Erythroblast (primary cell): ENCODE measurements at regions not wholly inside any gene's neighbourhood (a gene's known extent, or its start where the extent isn't known, plus 50 kb on each side); places are given as distances from the start of the nearest gene placed in this dataset.

ENCODE experiments used
- DNase-seq, 2 experiments: peaks; one replicate each; lab custom pipeline; 2025; lab: John Stamatoyannopoulos, UW
- GATA1 ChIP-seq: IDR thresholded peaks from 2 replicates; pipeline ENCODE4 v1.6.1; 2011; ENCODE audit warnings: low read depth, mild to moderate bottlenecking, control low read depth, low read length, moderate library complexity
- POLR2A ChIP-seq: IDR thresholded peaks from 2 replicates; pipeline ENCODE4 v1.6.1; 2011; ENCODE audit warnings: mild to moderate bottlenecking, low read length

GRCh38 chr21:23690316-23690715 is 1917.0 kb downstream of the MRPL39 start:
- DNase-seq, result no peak
- TF ChIP-seq GATA1, result no peak
- TF ChIP-seq POLR2A, result no peak

DNA sequence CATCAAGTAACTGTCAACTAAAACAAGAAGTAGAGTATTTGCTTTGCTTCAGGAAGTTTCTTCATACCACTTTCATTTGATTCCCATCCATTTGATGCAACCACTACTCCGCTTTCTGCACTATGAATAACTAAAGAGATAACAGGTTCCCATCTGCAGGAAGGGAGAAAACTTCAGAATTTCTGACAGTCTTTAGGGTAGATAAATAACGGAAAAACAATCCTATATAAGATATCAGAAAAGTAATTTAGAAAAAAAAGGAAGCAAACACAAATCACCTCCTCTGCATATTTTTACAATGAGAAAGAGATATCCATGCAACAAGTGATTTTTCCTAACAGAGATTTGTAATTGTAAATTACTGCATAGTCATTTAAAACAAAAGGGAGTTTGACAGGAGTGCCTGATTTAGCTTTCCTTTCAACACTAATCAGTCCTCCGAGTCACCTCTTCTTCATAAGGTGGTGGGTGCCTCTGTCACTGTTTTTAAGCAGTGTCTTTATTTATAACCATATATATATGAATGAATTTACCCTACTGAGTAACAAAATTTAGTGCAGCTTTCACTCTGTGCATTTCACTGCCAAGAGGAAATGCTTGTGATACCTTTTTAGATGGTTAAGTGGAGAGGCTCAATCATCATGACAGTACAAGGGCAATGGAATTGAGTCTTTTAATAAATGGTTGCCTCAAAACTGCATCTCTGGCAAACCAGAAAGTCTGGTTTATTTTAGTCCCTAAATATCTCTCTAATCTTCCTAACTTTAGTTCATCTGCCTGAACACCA is 1920.4 kb downstream of the MRPL39 start:
- TF ChIP-seq POLR2A (no peak), GATA1 (no peak)

DNA sequence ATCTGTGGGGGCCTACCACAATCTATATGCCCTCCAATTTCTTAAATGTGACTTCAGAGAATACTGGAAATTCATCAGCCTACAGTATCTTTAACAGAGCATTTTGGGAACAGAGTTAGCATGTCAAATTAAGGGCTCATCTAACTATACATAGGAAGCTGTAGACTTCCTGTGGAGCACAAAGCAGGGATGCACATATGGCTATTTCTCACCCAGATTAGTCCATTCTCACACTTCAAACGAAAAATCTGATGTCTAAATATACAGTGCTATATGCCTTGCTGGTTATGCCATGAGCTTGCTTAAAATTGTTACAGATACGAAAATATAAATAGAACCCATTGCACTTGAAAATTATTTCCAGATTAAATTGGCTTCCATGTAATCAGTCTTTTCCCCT is 1922.8 kb downstream of the MRPL39 start:
- DNase-seq, result no peak
- TF ChIP-seq POLR2A (no peak), GATA1 (no peak)

More for the DNA sequence above, 1920.4 kb downstream of the MRPL39 start:
- DNase-seq, result no peak

GRCh38 chr21:23664193-23664694 is 1943.0 kb downstream of the MRPL39 start:
- no peak for TF ChIP-seq GATA1
- no peak for TF ChIP-seq POLR2A
- no peak for DNase-seq

DNA sequence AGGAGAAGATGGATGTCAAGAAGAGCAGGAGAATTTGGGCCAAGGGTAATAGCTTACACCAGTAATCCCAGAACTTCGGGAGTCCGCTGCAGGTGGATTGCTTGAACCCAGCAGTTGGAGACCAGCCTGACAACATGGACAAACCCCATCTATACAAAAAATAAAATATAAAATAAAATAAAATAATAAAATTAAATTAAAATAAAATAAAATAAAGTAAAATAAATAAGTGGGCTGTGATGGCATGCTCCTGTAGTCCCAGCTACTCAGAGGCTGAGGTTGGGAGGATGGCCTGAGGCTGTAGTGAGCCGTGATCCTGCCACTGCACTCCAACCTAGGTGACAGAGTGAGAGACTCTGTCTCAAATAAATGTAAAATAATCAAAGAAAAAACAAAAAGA is 1946.7 kb downstream of the MRPL39 start:
- no peak for DNase-seq
- no peak for TF ChIP-seq GATA1

DNA sequence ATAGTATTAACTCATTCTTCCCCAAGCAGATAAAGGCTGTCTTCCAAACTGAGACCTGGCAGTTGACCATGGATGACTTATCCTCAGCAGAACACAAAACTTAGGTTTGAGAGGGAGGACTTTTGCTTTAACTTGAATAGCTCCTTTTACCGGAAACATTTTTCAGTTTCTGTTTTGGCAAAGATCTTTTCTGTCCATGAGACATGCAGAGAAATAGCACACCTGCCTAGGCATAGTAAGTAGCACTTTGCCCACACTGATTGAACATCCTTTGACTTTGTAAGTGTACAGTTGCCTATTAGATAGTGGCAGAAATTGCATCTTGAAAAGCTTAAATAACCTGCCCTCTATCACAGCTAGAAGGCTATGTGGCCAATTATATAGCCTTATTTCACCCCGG is 1962.5 kb downstream of the MRPL39 start:
- TF ChIP-seq POLR2A (no peak), GATA1 (no peak)
- DNase-seq, result no peak

DNA sequence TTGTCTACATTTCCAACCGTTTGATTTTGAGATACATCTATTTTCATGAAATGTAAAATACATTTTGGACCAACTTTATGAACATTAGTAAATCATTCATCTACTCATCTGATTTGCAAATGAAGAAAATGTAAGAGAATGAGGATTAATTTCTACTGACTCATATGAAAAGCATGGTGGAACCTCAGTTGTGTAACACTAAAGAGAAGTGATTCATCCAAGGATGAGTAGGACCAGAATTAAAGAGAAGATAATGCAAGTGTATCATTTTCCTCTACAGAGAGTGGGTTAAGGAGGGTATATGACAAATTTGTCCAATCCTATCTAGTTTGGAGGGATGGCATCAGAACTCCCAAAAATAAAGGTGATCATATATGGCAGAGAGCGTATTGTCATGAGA is 1967.6 kb downstream of the MRPL39 start:
- DNase-seq, result no peak
- TF ChIP-seq GATA1, result no peak
- no peak for TF ChIP-seq POLR2A

DNA sequence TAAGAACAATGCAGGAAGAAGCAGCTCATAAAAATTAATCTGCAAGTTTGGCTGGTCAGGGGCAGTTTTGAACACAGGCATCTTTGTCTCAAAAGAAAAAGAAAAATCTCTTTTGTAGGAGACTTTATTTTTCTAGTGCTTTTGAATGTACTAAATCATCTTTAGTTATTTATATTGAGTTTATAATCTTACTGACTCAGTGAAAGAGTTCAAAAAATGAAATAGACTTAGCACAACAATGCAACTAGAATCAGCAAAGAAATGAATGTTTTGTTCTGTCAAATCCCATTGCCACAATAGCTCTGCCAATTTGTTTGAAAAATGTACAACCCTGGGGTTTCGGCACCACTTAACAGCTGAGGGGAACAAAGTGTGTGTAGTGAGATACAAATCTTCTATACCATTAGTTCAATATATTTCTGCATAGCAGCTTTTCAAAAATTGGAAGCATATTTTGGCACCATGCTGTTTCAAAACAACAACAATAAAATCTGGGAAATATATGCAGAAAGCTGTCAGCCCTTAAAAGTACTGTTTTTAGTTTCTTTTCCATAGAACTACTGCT is 1969.1 kb downstream of the MRPL39 start:
- TF ChIP-seq GATA1, result no peak
- no peak for TF ChIP-seq POLR2A
- DNase-seq, result no peak

- no peak for DNase-seq
- TF ChIP-seq POLR2A (no peak), GATA1 (no peak)
Observed at GRCh38 chr21:23633447-23633940, 1973.8 kb downstream of the MRPL39 start.

DNA sequence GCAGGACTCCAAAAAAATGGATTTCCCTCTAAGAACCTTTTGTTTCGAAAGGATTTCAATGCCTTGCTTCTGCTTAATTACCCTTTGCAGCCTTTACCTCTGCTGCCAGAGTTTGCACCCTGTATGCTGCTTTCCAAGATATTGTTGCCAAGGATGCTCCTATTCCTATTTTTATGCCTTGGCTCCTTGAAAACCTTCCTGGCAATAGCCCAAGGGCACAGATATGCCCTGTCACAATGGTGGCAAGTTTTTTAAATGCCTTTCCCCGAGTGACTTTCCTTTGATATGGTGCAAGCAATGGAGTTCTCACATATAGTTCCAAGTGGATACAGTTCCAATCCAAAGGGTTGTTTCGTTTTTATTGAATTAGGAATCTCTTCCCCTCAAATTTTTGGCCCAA is 1983.0 kb downstream of the MRPL39 start:
- no peak for DNase-seq
- TF ChIP-seq POLR2A (no peak), GATA1 (no peak)

GRCh38 chr21:23613014-23613413 is 1994.3 kb downstream of the MRPL39 start:
- TF ChIP-seq POLR2A, result no peak
- TF ChIP-seq GATA1, result no peak
- DNase-seq, result no peak

GRCh38 chr21:23612210-23612609 is 1995.1 kb downstream of the MRPL39 start:
- TF ChIP-seq GATA1 (no peak), POLR2A (no peak)
- DNase-seq, result no peak

GRCh38 chr21:23607782-23608431 is 1999.4 kb downstream of the MRPL39 start:
- DNase-seq, result no peak
- TF ChIP-seq POLR2A (no peak), GATA1 (no peak)

GRCh38 chr21:23601549-23601948 is 2005.7 kb downstream of the MRPL39 start:
- DNase-seq, result no peak
- TF ChIP-seq GATA1, result no peak
- TF ChIP-seq POLR2A, result no peak

GRCh38 chr21:23593582-23593981 is 2013.7 kb downstream of the MRPL39 start:
- no peak for DNase-seq
- no peak for TF ChIP-seq GATA1
- TF ChIP-seq POLR2A, result no peak
